HG03045 (cell line): ENCODE measurements at regions not wholly inside any gene's neighbourhood (a gene's known extent, or its start where the extent isn't known, plus 50 kb on each side); places are given as distances from the start of the nearest gene placed in this dataset.

ENCODE experiments used
- ATAC-seq: cut with Tn5 transposase; IDR thresholded peaks from one replicate; pipeline ENCODE4 v1.9.1; 2021; ENCODE audit warnings: mild to moderate bottlenecking, moderate library complexity; ENCODE audit not compliant: unreplicated experiment

GRCh38 chr13:34294483-34295129, 476.7 kb downstream of the RFC3 start:
- ATAC-seq: no peak

DNA sequence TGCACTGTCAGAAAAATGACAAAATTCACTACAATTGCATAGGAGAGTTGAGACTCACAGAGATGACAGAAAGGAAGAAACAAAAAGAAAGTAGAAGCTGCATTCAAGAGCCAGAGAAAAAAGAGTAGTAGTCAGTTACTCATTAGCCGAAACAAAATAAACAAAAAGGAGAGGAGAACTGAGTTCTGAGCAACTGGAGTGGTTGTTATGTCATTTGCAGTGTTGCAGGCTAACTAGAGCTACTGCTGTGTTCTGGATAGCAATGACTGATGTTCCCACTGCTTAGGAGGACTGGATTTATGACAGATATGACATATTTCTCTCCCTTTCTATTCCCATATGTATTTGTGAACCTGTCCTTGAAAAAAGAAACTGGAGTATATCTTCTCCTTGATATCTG, 482.6 kb downstream of the RFC3 start:
- ATAC-seq: no peak

GRCh38 chr13:34302596-34302995, 484.6 kb downstream of the RFC3 start:
- no peak for ATAC-seq

GRCh38 chr13:34303346-34303745, 485.4 kb downstream of the RFC3 start:
- no peak for ATAC-seq

- no peak for ATAC-seq
Measured at GRCh38 chr13:34307607-34308006, 489.7 kb downstream of the RFC3 start.

- ATAC-seq: no peak
Measured at GRCh38 chr13:34308725-34309124, 490.8 kb downstream of the RFC3 start.

DNA sequence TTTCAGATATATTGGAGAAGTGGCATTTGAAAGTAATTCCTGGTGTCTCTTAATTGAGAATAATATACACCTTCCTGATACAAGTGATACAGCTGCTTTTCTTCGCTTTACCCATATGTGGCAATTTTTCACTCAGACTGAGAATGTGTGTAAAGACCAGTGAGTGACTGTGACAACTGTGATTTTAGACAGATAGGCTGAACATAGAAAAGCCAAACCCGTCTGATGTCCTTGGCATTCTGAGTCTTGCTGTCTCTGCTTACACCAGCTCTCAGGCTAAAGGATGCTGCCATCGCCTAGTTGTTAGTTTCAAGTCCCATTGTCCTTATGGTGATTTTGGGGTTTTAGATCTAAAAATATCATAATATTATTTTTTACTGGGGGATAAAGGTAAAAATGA, 492.6 kb downstream of the RFC3 start:
- no peak for ATAC-seq

DNA sequence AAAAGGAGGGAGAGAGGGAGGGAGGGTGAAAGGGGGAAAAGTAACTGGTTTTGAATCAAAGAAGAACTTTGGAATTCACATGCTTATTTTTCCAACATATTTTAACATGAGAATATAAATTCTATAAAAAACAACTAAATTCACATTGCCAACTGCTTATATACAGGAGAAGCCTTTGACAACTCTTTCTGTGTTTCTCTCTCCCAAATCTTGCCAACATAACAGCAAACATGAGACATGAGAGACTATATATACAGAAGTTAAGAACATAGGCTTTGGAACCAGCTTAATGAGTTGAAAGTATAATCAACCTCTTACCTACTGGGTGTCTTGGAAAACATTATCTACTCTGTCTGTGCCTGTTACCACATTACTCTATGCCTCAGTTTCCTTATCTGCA, 493.3 kb downstream of the RFC3 start:
- ATAC-seq: no peak

- no peak for ATAC-seq
Measured at GRCh38 chr13:34312578-34312977, 494.6 kb downstream of the RFC3 start.

- no peak for ATAC-seq
Measured at GRCh38 chr13:34320084-34320483, 502.1 kb downstream of the RFC3 start.

DNA sequence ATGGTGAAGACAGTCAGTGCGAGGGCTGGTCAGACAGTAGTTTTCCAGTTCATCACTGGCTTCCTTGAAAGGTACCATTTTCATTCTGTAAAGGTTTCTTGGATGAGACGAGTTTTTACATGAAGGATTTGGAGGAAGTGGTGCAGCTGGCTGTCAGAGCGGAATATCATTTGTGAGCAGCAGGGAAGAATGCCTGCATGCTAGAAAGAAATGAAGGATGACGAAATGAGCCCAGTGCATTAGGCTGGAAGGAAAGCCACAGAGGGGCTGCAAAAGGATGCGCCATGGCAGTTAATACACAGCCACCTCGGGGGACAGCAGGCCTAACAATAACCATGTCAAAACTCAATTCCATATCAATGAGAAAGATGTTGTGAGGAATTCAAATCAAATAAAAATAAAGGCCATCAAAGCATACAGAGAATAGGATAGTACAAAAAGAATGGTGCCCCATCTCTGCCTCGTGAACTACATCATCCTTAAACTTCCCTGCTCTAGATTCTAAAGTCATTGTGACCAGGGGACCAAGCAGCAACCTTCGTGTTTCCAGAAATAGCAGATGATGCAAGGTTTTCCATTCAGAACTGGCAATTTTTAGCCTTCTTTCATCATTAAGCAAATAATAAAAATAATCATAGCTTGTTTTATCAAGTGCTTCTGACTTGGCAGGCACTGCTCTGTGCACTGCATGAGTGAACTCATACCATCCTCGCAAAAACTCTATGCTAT, 504.2 kb downstream of the RFC3 start:
- no peak for ATAC-seq

DNA sequence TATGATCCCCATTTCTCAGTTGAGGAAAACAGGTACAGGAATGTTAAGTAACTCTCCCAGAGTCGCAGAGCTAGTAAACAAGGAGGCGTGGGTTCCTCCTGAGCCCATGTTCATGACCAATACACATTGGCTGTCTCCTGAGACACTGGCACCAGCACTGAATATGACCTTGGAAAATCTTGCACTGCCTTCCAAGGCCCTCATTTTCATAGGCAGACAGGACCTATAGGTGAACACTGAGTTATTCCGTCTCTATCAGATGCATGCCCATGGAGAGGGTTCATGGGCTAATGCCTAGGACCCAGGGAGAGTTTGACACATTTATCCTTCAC, 504.8 kb downstream of the RFC3 start:
- ATAC-seq: no peak

- ATAC-seq: no peak
Measured at GRCh38 chr13:34335014-34336007, 517.4 kb downstream of the RFC3 start.

GRCh38 chr13:34338102-34338501, 520.2 kb downstream of the RFC3 start:
- no peak for ATAC-seq

DNA sequence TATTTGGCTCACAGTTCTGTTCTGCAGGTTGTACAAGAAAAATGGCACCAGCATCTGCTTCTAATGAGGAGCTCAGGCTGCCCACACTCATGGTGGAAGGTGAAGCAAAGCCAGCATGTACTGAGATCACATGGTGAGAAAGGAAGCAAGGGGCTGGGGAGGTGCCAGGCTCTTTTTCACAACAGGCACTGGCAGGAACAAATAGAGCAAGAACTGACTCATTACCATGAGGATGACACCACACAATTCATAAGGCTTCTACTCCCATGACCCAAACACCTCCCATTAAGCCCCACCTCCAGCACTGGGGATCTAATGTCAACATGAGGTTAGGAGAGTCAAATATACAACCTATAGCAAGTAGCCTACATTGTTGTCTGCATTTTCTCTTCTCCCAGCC, 522.6 kb downstream of the RFC3 start:
- no peak for ATAC-seq

DNA sequence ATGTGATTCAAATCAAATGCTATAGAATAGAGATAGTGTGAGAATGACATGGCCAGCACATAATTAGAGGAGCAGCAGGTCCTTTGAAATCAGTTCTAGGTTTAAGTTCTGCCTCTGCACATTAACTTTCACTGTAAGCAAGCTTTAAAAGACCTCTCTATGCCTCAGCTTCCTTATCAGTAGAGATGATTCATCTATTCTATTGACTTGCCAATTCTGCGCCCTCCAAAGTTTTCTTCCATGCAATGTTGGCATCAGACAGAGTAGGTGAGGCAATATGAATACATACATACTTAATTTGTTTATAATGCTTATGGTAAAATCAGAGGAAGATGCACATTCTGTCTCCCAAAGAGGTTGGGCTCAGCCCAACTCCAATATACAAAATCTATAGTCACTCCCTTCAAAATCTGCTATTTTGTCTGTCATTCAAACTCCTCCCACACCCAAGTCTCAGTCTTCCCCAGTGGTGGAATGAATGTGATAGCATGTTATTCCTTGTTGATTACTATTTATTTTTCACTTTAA, 525.5 kb downstream of the RFC3 start:
- ATAC-seq: no peak

DNA sequence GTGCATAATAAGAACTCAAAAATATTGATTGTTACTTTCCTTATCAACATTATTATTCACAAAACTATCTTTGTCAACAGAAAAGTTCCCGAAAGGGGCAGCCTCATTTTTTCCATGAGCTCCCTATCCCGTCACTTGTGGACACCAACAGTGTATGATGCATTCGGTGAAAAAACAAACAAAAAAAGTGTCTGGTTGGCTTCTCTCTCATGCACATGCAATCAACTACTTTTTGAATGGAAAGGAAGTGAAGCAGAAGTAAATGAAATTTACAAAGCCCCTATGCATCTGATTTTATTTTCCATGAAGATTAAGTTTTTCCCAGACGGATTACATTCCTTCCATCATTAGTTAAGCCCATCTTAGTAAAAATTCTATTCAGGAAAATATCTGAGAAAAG, 526.9 kb downstream of the RFC3 start:
- no peak for ATAC-seq

- ATAC-seq: no peak
Measured at GRCh38 chr13:34345258-34345965, 527.5 kb downstream of the RFC3 start.

GRCh38 chr13:34346626-34347025, 528.7 kb downstream of the RFC3 start:
- ATAC-seq: no peak

- no peak for ATAC-seq
Measured at GRCh38 chr13:34347784-34348573, 530.0 kb downstream of the RFC3 start.
